HEK293T (cell line): ENCODE measurements at regions not wholly inside any gene's neighbourhood (a gene's known extent, or its start where the extent isn't known, plus 50 kb on each side); places are given as distances from the start of the nearest gene placed in this dataset.

ENCODE experiments used
- CTBP1 ChIP-seq: fragments of 450-650 bp; IDR thresholded peaks from 2 replicates; pipeline ENCODE4 v1.6.1; 2016; ENCODE audit warnings: borderline replicate concordance
- ELF4 ChIP-seq: fragments of 450-650 bp; IDR thresholded peaks from 2 replicates; pipeline ENCODE4 v1.6.1; 2017; ENCODE audit warnings: antibody characterized with exemption
- LEF1 ChIP-seq: fragments of 450-650 bp; IDR thresholded peaks from 2 replicates; pipeline ENCODE4 v1.6.1; 2017; ENCODE audit warnings: mild to moderate bottlenecking, borderline replicate concordance
- SP1 ChIP-seq: fragments of 450-650 bp; IDR thresholded peaks from 2 replicates; pipeline ENCODE4 v1.6.1; 2017
- TARDBP ChIP-seq: fragments of 450-650 bp; IDR thresholded peaks from 2 replicates; pipeline ENCODE4 v1.6.1; 2016

- TF ChIP-seq CTBP1 (no peak), SP1 (no peak), LEF1 (no peak), ELF4 (no peak), TARDBP (no peak)
Observed at GRCh38 chr11:42957831-42958230, 354.0 kb upstream of the API5 start.
